HepG2 (cell line): ENCODE measurements at regions not wholly inside any gene's neighbourhood (a gene's known extent, or its start where the extent isn't known, plus 50 kb on each side); places are given as distances from the start of the nearest gene placed in this dataset.

Experiments
- ATAC-seq: fragments of 200-7000 bp; cut with Tn5 transposase; 3 replicates; pipeline ENCODE4 v1.9.1; 2020; ENCODE audit warnings: mild to moderate bottlenecking, moderate library complexity
- BruUV-seq: library from RNA; stranded (reverse); fragments of 400-500 nt; replicated peaks from 2 replicates; lab custom pipeline; 2021; lab: Mats Ljungman, UMichigan
- CTCF ChIA-PET: fragments of 300-600 bp; formaldehyde crosslinking; extraction: SDS; loops from one replicate; lab custom pipeline; 2021; ENCODE audit warnings: low total read pairs, inconsistent platforms, low intra/inter-chr PET ratio; lab: Yijun Ruan, JAX
- POLR2A ChIA-PET: fragments of 350-600 bp; sonication (Branson Sonifier 250); formaldehyde crosslinking; loops from one replicate; lab custom pipeline; 2020; ENCODE audit warnings: antibody characterized with exemption, inconsistent platforms; lab: Yijun Ruan, JAX
- DNase-seq: peaks from one replicate; pipeline ENCODE4 v3.0.0-alpha.2; 2015; ENCODE audit warnings: low spot score
- FAIRE-seq: peaks from 3 replicates; lab custom pipeline; 2011; peaks lifted over from hg19 to GRCh38; lab: Jason Lieb, UNC
- H2AFZ ChIP-seq: one replicate; pipeline ENCODE4 v1.6.1; 2011; ENCODE audit warnings: low read length, inconsistent platforms
- H3K27ac ChIP-seq: fragments of 300-600 bp; 3 replicates; pipeline ENCODE4 v1.8.0; 2011; ENCODE audit warnings: mixed run types, mild to moderate bottlenecking, mixed read lengths, low read length, inconsistent platforms; ENCODE audit not compliant: insufficient read depth; ENCODE audit errors: extremely low read length
- H3K27me3 ChIP-seq, 2 experiments: fragments of 200-600 bp in 1 of 2; 2 replicates in 1 of 2; 3 replicates in 1 of 2; pipeline versions ENCODE4 v1.6.0 to v1.8.0; 2011; ENCODE audit warnings: low read length in 2 of 2, mild to moderate bottlenecking in 2 of 2, moderate library complexity in 2 of 2, inconsistent platforms in 1 of 2; ENCODE audit not compliant: insufficient read depth in 2 of 2, control insufficient read depth in 1 of 2
- H3K36me3 ChIP-seq, 2 experiments: fragments of 200-600 bp in 1 of 2; replicated peaks in 1 of 2; 2 replicates in 1 of 2; 3 replicates in 1 of 2; pipeline versions ENCODE4 v1.5.1 to v1.8.0; 2011; ENCODE audit warnings: low read length in 2 of 2, inconsistent platforms in 1 of 2; ENCODE audit not compliant: insufficient read depth in 2 of 2, control insufficient read depth in 1 of 2
- H3K4me1 ChIP-seq: 2 replicates; pipeline ENCODE4 v1.5.1; 2012; ENCODE audit warnings: low read length, inconsistent platforms; ENCODE audit not compliant: insufficient read depth
- H3K4me2 ChIP-seq: 2 replicates; pipeline ENCODE4 v1.6.0; 2011; ENCODE audit warnings: low read depth, low read length, inconsistent platforms
- H3K4me3 ChIP-seq, 3 experiments: fragments of 200-600 bp in 1 of 3; sonication (generic), shearing (Covaris generic) in 1 of 3; replicated peaks in 1 of 3; 2 replicates each; pipeline ENCODE4 v1.5.1; 2011 to 2016; ENCODE audit warnings: low read length in 3 of 3, inconsistent platforms in 2 of 3, low read depth in 2 of 3, mild to moderate bottlenecking in 2 of 3, control low read depth in 1 of 3, mixed read lengths in 1 of 3; ENCODE audit not compliant: insufficient read depth in 1 of 3
- H3K79me2 ChIP-seq: one replicate; pipeline ENCODE4 v1.6.1; 2011; ENCODE audit warnings: low read length, inconsistent platforms; ENCODE audit not compliant: insufficient read depth
- H3K9ac ChIP-seq: 2 replicates; pipeline ENCODE4 v1.6.0; 2011; ENCODE audit warnings: mild to moderate bottlenecking, low read depth, low read length, inconsistent platforms; ENCODE audit not compliant: insufficient read depth
- H3K9me3 ChIP-seq: 2 replicates; pipeline ENCODE4 v1.5.1; 2012; ENCODE audit warnings: mild to moderate bottlenecking, low read length
- H4K20me1 ChIP-seq: 2 replicates; pipeline ENCODE4 v1.6.0; 2011; ENCODE audit warnings: inconsistent platforms, mild to moderate bottlenecking, low read length, moderate library complexity; ENCODE audit not compliant: insufficient read depth
- ETS1 ChIP-seq: sonication (generic); formaldehyde crosslinking; IDR thresholded peaks from 2 replicates; pipeline ENCODE4 v1.4.0; 2020; ENCODE audit warnings: missing genetic modification reagents
- KLF6 ChIP-seq: IDR thresholded peaks from 2 replicates; pipeline ENCODE4 v1.8.0; 2016; ENCODE audit warnings: missing biosample characterization, missing genetic modification reagents
- NFKBIZ ChIP-seq: IDR thresholded peaks from 2 replicates; pipeline ENCODE4 v1.6.1; 2018; ENCODE audit warnings: missing genetic modification reagents, missing compliant biosample characterization
- SCMH1 ChIP-seq: sonication (generic); formaldehyde crosslinking; IDR thresholded peaks from 2 replicates; pipeline ENCODE4 v1.9.0; 2021; ENCODE audit warnings: missing genetic modification reagents, mild to moderate bottlenecking, borderline replicate concordance
- SNAI1 ChIP-seq: sonication (generic); formaldehyde crosslinking; IDR thresholded peaks from 2 replicates; pipeline ENCODE4 v1.5.0; 2020; ENCODE audit warnings: mild to moderate bottlenecking, missing genetic modification reagents, borderline replicate concordance
- ZBTB42 ChIP-seq: sonication (generic); formaldehyde crosslinking; IDR thresholded peaks from 2 replicates; pipeline ENCODE4 v1.5.0; 2020; ENCODE audit warnings: mild to moderate bottlenecking, missing genetic modification reagents
- ZFP41 ChIP-seq: sonication (generic); formaldehyde crosslinking; IDR thresholded peaks from 2 replicates; pipeline ENCODE4 v1.4.0; 2020; ENCODE audit warnings: mild to moderate bottlenecking, missing genetic modification reagents, borderline replicate concordance
- ZNF564 ChIP-seq: sonication (generic); formaldehyde crosslinking; IDR thresholded peaks from 2 replicates; pipeline ENCODE4 v1.8.1; 2023; ENCODE audit warnings: mild to moderate bottlenecking, missing genetic modification reagents
- ZNF619 ChIP-seq: sonication (generic); formaldehyde crosslinking; IDR thresholded peaks from 2 replicates; pipeline ENCODE4 v1.4.0; 2020; ENCODE audit warnings: mild to moderate bottlenecking, missing genetic modification reagents
- ZNF737 ChIP-seq: sonication (generic); formaldehyde crosslinking; IDR thresholded peaks from 2 replicates; pipeline ENCODE4 v1.5.0; 2020; ENCODE audit warnings: missing genetic modification reagents, mild to moderate bottlenecking, borderline replicate concordance
- WGBS: methylation state at CpG from one replicate; pipeline ENCODE4 v1.1.6; 2017; ENCODE audit warnings: low lambda C conversion rate; 5-methylcytosine and 5-hydroxymethylcytosine counted together
- in situ Hi-C: cut with HindIII; loops from 2 replicates; pipeline ENCODE4 v1.10.0; 2017; ENCODE audit warnings: low pct_unique_long_range_greater_than_20kb; ENCODE audit not compliant: extremely low pct_ligation_motif_present
- intact Hi-C: fragments of 100-400 bp; cut with micrococcal nuclease; formaldehyde crosslinking; loops from one replicate; pipeline ENCODE4 v1.10.0; 2022; ENCODE audit not compliant: unreplicated experiment
- TF ChIP-seq, protein P1 (sequence below): sonication (generic); formaldehyde crosslinking; IDR thresholded peaks from 2 replicates; pipeline ENCODE4 v1.4.0; 2020; ENCODE audit warnings: missing genetic modification reagents, mild to moderate bottlenecking, borderline replicate concordance
- TF ChIP-seq, protein P2 (sequence below): sonication (generic); formaldehyde crosslinking; IDR thresholded peaks from 2 replicates; pipeline ENCODE4 v1.4.0; 2020; ENCODE audit warnings: mild to moderate bottlenecking, missing genetic modification reagents

GRCh38 chr4:81723019-81723884 lies 251.5 kb upstream of the RASGEF1B start:
- no peak for ATAC-seq
- no peak for FAIRE-seq
- CTCF ChIA-PET = no interaction called here
- H3K9me3 ChIP-seq = no peaks in the 10 kb centered on the region
- H3K4me3 ChIP-seq = no peak overlapping the region
- no peaks in the 10 kb centered on the region for H4K20me1 ChIP-seq
- H3K27ac ChIP-seq = no peak overlapping the region
- no peak overlapping the region for H2AFZ ChIP-seq
- intact Hi-C loops (no loop called here), in situ Hi-C loops (no loop called here)
- no peaks in the 10 kb centered on the region for H3K4me1 ChIP-seq
- no peak overlapping the region for H3K4me2 ChIP-seq
- H3K9ac ChIP-seq = no peak overlapping the region
- TF ChIP-seq ZFP41 (CRISPR knock-in tag) (no peak), NFKBIZ (CRISPR knock-in tag) (no peak), SNAI1 (no peak), ZNF619 (no peak), SCMH1 (CRISPR knock-in tag) (no peak), ZNF564 (no peak), ZBTB42 (CRISPR knock-in tag) (no peak), KLF6 (CRISPR knock-in tag) (no peak), ZNF737 (CRISPR knock-in tag) (no peak), ETS1 (CRISPR knock-in tag) (no peak)
- TF ChIP-seq, protein P1, sequence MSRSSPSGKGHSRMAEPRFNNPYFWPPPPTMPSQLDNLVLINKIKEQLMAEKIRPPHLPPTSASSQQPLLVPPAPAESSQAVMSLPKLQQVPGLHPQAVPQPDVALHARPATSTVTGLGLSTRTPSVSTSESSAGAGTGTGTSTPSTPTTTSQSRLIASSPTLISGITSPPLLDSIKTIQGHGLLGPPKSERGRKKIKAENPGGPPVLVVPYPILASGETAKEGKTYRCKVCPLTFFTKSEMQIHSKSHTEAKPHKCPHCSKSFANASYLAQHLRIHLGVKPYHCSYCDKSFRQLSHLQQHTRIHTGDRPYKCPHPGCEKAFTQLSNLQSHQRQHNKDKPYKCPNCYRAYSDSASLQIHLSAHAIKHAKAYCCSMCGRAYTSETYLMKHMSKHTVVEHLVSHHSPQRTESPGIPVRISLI (CRISPR knock-in tag) = no peak
- TF ChIP-seq, protein P2, sequence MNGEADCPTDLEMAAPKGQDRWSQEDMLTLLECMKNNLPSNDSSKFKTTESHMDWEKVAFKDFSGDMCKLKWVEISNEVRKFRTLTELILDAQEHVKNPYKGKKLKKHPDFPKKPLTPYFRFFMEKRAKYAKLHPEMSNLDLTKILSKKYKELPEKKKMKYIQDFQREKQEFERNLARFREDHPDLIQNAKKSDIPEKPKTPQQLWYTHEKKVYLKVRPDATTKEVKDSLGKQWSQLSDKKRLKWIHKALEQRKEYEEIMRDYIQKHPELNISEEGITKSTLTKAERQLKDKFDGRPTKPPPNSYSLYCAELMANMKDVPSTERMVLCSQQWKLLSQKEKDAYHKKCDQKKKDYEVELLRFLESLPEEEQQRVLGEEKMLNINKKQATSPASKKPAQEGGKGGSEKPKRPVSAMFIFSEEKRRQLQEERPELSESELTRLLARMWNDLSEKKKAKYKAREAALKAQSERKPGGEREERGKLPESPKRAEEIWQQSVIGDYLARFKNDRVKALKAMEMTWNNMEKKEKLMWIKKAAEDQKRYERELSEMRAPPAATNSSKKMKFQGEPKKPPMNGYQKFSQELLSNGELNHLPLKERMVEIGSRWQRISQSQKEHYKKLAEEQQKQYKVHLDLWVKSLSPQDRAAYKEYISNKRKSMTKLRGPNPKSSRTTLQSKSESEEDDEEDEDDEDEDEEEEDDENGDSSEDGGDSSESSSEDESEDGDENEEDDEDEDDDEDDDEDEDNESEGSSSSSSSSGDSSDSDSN (CRISPR knock-in tag) = no peak
- POLR2A ChIA-PET = no interaction called here
- no peak for DNase-seq
- no peaks in the 10 kb centered on the region for H3K27me3 ChIP-seq
- no TSS peak for BruUV-seq
- no peaks in the 10 kb centered on the region for H3K79me2 ChIP-seq
- no peaks in the 10 kb centered on the region for H3K36me3 ChIP-seq
- WGBS = 42% methylated on average over 3 of the region's 3 CpGs
